Prostate gland (tissue), 2 donors: ENCODE measurements at regions not wholly inside any gene's neighbourhood (a gene's known extent, or its start where the extent isn't known, plus 50 kb on each side); places are given as distances from the start of the nearest gene placed in this dataset.

Experiments
- CTCF ChIP-seq, 4 experiments: fragments of 200-600 bp in 2 of 4; fragments of 450-650 bp in 2 of 4; sonication (generic) in 2 of 4; IDR thresholded peaks; 1 replicate in 3 of 4; 2 replicates in 1 of 4; pipeline ENCODE4 v1.5.1; 2016 to 2019; ENCODE audit warnings: antibody characterized with exemption in 4 of 4, mild to moderate bottlenecking in 2 of 4, moderate library complexity in 2 of 4
- POLR2A ChIP-seq: fragments of 450-650 bp; IDR thresholded peaks from one replicate; pipeline ENCODE4 v1.6.1; 2016; ENCODE audit warnings: antibody characterized with exemption, mild to moderate bottlenecking
- POLR2AphosphoS5 ChIP-seq: sonication (generic); formaldehyde crosslinking; IDR thresholded peaks from one replicate; pipeline ENCODE4 v1.6.1; 2017; ENCODE audit warnings: antibody characterized with exemption

- TF ChIP-seq CTCF (IDR thresholded peaks at IDR 0.05) (no peak), POLR2AphosphoS5 (no peak), POLR2A (no peak)
Measured at GRCh38 chr12:131380220-131380964, 330.5 kb upstream of the SFSWAP start.
